Stimulated activated naive CD8-positive, alpha-beta T cell treated with anti-CD3 and anti-CD28 coated beads, Interleukin-15, Interleukin-2, amounts not matched to agents 100 U/mL and 50 U/mL, for 24 hours (primary cell): ENCODE measurements at regions not wholly inside any gene's neighbourhood (a gene's known extent, or its start where the extent isn't known, plus 50 kb on each side); places are given as distances from the start of the nearest gene placed in this dataset.
"Not testable (repeated sequence)": the region's sequence is repeated elsewhere in the genome, so short reads cannot be mapped to it uniquely, and the experiment has no call there.

ENCODE experiments used
- ATAC-seq: fragments of 150-1000 bp; cut with Tn5 transposase; one replicate; pipeline ENCODE4 v1.10.0; 2021
- DNase-seq: peaks from one replicate; pipeline ENCODE4 v3.0.0; 2021

GRCh38 chr22:15832235-15832634 is 142.4 kb downstream of the POTEH start:
- ATAC-seq, DNase-seq: not testable (repeated sequence)

GRCh38 chr22:15835729-15836128 is 145.9 kb downstream of the POTEH start:
- not testable (repeated sequence) for DNase-seq, ATAC-seq

- ATAC-seq, DNase-seq: not testable (repeated sequence)
Measured at GRCh38 chr22:15849772-15850171, 159.9 kb downstream of the POTEH start.

GRCh38 chr22:15853716-15854373 is 164.0 kb downstream of the POTEH start:
- DNase-seq, result not testable (repeated sequence)
- peak; percentile 23 for ATAC-seq

GRCh38 chr22:15854421-15854820 is 164.6 kb downstream of the POTEH start:
- not testable (repeated sequence) for DNase-seq, ATAC-seq

GRCh38 chr22:15854978-15855377 is 165.2 kb downstream of the POTEH start:
- not testable (repeated sequence) for DNase-seq, ATAC-seq

- not testable (repeated sequence) for DNase-seq, ATAC-seq
Measured at GRCh38 chr22:15880926-15881325, 191.1 kb downstream of the POTEH start.

GRCh38 chr22:15904326-15904725 is 214.5 kb downstream of the POTEH start:
- not testable (repeated sequence) for ATAC-seq, DNase-seq

GRCh38 chr22:15911704-15912103 is 221.9 kb downstream of the POTEH start:
- not testable (repeated sequence) for DNase-seq, ATAC-seq

GRCh38 chr22:15919120-15919519 is 229.3 kb downstream of the POTEH start:
- not testable (repeated sequence) for DNase-seq, ATAC-seq

- ATAC-seq, DNase-seq: not testable (repeated sequence)
Measured at GRCh38 chr22:15920941-15921340, 231.1 kb downstream of the POTEH start.

- DNase-seq, ATAC-seq: not testable (repeated sequence)
Measured at GRCh38 chr22:15922132-15922531, 232.3 kb downstream of the POTEH start.

- not testable (repeated sequence) for DNase-seq, ATAC-seq
Measured at GRCh38 chr22:15922666-15923065, 232.8 kb downstream of the POTEH start.

GRCh38 chr22:15924820-15925219 is 235.0 kb downstream of the POTEH start:
- DNase-seq, ATAC-seq: not testable (repeated sequence)

- DNase-seq, ATAC-seq: not testable (repeated sequence)
Measured at GRCh38 chr22:15927172-15927571, 237.3 kb downstream of the POTEH start.
